ENCODE measurements at regions not wholly inside any gene's neighbourhood (a gene's known extent, or its start where the extent isn't known, plus 50 kb on each side); places are given as distances from the start of the nearest gene placed in this dataset.

DNA sequence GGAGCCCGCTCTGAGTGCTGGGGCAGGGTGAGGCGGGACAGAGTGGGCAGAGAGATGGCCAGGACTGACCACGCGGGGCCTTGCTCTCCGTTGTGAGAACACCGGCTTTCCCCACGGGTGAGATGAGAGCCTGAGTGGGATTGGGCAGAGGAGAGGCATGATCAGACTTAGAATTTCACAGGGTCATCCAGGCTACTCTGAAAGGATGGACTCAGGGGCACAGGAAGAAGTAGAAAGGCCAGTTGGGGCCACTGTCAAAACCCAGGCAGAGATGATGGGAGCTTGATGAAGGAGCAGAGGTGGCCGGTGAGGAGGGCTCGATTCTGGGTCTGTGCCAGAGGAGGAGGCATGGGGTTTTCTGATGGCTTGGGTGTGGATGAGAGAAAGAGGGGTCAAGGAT, 63.8 kb upstream of the NUP50 start:
- TF ChIP-seq, protein P1, sequence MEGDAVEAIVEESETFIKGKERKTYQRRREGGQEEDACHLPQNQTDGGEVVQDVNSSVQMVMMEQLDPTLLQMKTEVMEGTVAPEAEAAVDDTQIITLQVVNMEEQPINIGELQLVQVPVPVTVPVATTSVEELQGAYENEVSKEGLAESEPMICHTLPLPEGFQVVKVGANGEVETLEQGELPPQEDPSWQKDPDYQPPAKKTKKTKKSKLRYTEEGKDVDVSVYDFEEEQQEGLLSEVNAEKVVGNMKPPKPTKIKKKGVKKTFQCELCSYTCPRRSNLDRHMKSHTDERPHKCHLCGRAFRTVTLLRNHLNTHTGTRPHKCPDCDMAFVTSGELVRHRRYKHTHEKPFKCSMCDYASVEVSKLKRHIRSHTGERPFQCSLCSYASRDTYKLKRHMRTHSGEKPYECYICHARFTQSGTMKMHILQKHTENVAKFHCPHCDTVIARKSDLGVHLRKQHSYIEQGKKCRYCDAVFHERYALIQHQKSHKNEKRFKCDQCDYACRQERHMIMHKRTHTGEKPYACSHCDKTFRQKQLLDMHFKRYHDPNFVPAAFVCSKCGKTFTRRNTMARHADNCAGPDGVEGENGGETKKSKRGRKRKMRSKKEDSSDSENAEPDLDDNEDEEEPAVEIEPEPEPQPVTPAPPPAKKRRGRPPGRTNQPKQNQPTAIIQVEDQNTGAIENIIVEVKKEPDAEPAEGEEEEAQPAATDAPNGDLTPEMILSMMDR (IDR thresholded peaks at IDR 0.05): no peak
- TF ChIP-seq NR1H2 (CRISPR knock-in tag; IDR thresholded peaks at IDR 0.05): no peak
- TF ChIP-seq, protein P2, sequence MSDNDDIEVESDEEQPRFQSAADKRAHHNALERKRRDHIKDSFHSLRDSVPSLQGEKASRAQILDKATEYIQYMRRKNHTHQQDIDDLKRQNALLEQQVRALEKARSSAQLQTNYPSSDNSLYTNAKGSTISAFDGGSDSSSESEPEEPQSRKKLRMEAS (CRISPR knock-in tag; IDR thresholded peaks at IDR 0.05): no peak
- no peak for TF ChIP-seq ZNF138 (CRISPR knock-in tag; conservative IDR thresholded peaks at IDR 0.05)
- TF ChIP-seq NFYB (CRISPR knock-in tag; conservative IDR thresholded peaks at IDR 0.05; ENCODE audit: low read depth): no peak
- no peak for TF ChIP-seq ZNF121 (CRISPR knock-in tag; IDR thresholded peaks at IDR 0.05)
- no peak for TF ChIP-seq TCF7 (CRISPR knock-in tag; IDR thresholded peaks at IDR 0.05; ENCODE audit: low read depth)
